ENCODE measurements at regions not wholly inside any gene's neighbourhood (a gene's known extent, or its start where the extent isn't known, plus 50 kb on each side); places are given as distances from the start of the nearest gene placed in this dataset.
A peak's percentile ranks its signal among the peaks of the same experiment; 100 is the strongest.
"Not testable (repeated sequence)": the region's sequence is repeated elsewhere in the genome, so short reads cannot be mapped to it uniquely, and the experiment has no call there.

DNA sequence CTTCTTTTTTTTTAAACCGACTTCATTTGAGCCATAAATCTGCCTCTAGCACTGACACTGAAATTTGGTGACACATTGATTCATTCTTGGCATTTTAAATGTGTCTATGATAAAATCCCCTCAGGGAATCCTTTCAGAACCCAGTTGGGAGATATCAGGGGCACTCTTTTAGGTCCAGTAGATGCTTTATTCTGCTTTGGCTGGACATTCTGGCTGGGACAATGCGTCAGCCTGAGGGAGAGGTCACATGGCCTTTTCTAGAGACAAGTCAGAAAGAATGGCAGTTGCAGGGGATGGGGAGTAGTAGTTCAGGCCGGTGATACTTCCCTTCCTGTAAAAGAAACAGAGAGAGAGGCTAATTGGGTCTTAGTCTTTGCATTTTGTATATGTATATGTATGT lies 63.1 kb downstream of the TRIM43 start:
- H3K4me1 Mint-ChIP-seq (ENCODE audit: low read depth); H3K36me3 Mint-ChIP-seq (ENCODE audit: low read depth); H3K9me3 Mint-ChIP-seq; H3K27me3 Mint-ChIP-seq (ENCODE audit: low read depth); H3K4me3 Mint-ChIP-seq; DNase-seq (ENCODE audit: low spot score); H3K27ac Mint-ChIP-seq: not testable (repeated sequence)

DNA sequence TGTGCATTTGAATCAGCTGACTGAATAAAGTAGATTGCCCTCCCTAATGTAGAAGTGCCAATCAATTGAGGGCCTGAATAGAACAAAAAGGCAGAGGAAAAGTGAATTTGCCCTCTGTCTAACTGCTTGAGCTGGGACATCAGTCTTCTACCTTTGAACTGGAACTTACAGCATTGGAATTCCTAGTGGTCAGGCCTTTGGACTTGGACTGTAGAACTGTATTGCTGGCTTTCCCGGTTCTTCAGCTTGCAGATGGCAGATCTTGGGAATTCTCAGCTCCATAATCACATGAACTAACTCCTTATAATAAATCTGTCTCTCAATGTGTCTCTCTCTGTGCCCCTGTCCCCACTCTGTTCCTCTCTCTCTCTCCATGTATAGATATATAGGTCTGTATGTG lies 64.8 kb downstream of the TRIM43 start:
- not testable (repeated sequence) for H3K4me1 Mint-ChIP-seq (ENCODE audit: low read depth); DNase-seq (ENCODE audit: low spot score); H3K27me3 Mint-ChIP-seq (ENCODE audit: low read depth); H3K4me3 Mint-ChIP-seq; H3K36me3 Mint-ChIP-seq (ENCODE audit: low read depth); H3K9me3 Mint-ChIP-seq; H3K27ac Mint-ChIP-seq

GRCh38 chr2:95657937-95658336 lies 66.1 kb downstream of the TRIM43 start:
- not testable (repeated sequence) for H3K4me3 Mint-ChIP-seq; H3K27me3 Mint-ChIP-seq (ENCODE audit: low read depth); H3K27ac Mint-ChIP-seq; H3K36me3 Mint-ChIP-seq (ENCODE audit: low read depth); DNase-seq (ENCODE audit: low spot score); H3K9me3 Mint-ChIP-seq; H3K4me1 Mint-ChIP-seq (ENCODE audit: low read depth)

DNA sequence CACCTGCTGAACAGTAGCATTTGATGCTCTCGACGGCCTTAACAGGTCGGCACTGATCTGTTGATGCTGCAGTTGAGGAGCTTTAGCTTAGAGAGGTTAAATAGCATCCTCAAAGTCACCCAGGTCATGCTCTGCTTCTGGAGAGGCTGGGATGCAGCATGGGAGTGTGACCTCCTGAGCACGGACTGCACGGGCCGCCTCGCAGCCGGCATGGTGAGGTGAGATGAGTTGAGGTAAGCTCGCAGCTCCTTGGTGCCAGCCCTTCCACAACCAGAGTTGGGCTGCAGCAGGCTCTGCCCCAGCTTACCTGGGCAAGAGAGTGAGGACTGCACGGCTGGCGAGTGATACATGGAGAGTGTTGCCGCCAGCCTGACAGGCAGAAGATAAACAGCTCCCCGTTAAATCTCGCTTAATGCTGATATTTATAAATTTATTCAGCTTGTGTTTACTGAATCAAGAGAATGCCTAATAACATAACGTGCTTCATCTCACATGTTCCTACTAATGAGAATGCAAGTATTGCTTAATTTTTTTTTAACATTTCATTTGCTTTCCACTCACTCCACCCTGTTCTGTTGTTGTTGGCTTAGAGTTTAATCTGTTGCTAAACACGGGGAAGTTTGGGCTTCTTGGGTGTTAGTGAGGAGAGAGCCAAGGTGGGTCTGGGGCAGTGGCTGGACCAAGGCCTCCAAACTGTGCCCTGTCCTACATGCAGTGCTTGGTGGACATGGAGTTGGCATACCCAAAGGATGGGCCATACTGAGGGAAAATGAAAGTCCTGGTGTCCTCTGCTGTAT lies 69.2 kb downstream of the TRIM43 start:
- not testable (repeated sequence) for H3K9me3 Mint-ChIP-seq; DNase-seq (ENCODE audit: low spot score); H3K27ac Mint-ChIP-seq; H3K36me3 Mint-ChIP-seq (ENCODE audit: low read depth); H3K4me1 Mint-ChIP-seq (ENCODE audit: low read depth); H3K4me3 Mint-ChIP-seq
- peaks cover 18% of the 10 kb centered on the region for H3K27me3 Mint-ChIP-seq (ENCODE audit: low read depth)

- H3K4me3 Mint-ChIP-seq; H3K4me1 Mint-ChIP-seq (ENCODE audit: low read depth); H3K27ac Mint-ChIP-seq; H3K36me3 Mint-ChIP-seq (ENCODE audit: low read depth); DNase-seq (ENCODE audit: low spot score); H3K9me3 Mint-ChIP-seq: not testable (repeated sequence)
- H3K27me3 Mint-ChIP-seq (ENCODE audit: low read depth) = peaks cover 21% of the 10 kb centered on the region
These were observed 72.0 kb downstream of the TRIM43 start for GRCh38 chr2:95663471-95664441.

DNA sequence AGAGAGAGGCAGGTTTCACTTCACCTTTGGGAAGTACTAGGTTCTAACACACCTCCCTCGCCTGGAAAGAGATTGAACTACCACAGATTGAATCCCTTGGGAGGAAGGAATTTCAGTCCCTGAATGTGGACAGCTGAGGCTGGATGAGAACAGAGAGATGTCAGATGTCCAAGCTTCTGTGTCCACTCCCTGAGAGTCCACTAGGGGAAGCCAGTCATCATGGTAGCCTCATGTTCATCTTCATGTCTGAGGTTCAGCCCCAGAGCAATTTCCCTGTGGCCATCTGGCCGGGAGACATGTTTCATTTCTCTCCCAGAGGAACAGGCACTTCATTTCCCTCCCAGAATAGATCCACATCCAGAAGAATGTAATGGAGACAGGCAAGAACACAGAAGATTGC lies 74.8 kb downstream of the TRIM43 start:
- peaks cover 19% of the 10 kb centered on the region for H3K27me3 Mint-ChIP-seq (ENCODE audit: low read depth)
- not testable (repeated sequence) for DNase-seq (ENCODE audit: low spot score); H3K4me1 Mint-ChIP-seq (ENCODE audit: low read depth); H3K36me3 Mint-ChIP-seq (ENCODE audit: low read depth); H3K9me3 Mint-ChIP-seq; H3K4me3 Mint-ChIP-seq; H3K27ac Mint-ChIP-seq

DNA sequence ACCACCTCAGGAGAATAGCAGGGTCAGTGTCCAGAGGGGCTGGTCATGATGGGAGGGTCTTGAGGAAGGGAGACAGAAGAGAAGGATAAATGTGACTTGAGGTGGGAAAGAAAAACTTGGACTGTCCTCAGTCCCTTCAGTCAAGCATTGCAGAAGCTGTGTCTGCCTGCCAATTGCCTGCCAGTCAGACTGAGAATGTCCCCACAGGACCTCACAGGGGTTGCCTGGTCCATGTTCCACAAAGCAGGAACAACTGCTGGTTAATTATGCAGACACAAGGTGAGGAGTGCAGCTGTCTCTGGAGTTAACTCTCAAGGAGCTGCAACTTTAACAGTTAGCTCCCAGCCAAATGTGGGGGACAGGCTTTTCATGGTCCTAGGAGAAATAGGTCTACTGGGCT lies 75.7 kb downstream of the TRIM43 start:
- no peak overlapping the region for H3K4me3 Mint-ChIP-seq
- no peaks in the 10 kb centered on the region for H3K9me3 Mint-ChIP-seq
- no peaks in the 10 kb centered on the region for H3K36me3 Mint-ChIP-seq (ENCODE audit: low read depth)
- DNase-seq (ENCODE audit: low spot score) = no peak
- H3K27ac Mint-ChIP-seq = no peak overlapping the region
- peaks cover 17% of the 10 kb centered on the region for H3K27me3 Mint-ChIP-seq (ENCODE audit: low read depth)
- H3K4me1 Mint-ChIP-seq (ENCODE audit: low read depth) = peaks cover 10% of the 10 kb centered on the region

- H3K36me3 Mint-ChIP-seq (ENCODE audit: low read depth); H3K4me3 Mint-ChIP-seq: not testable (repeated sequence)
These were observed 77.1 kb downstream of the TRIM43 start for GRCh38 chr2:95668934-95669333.

DNA sequence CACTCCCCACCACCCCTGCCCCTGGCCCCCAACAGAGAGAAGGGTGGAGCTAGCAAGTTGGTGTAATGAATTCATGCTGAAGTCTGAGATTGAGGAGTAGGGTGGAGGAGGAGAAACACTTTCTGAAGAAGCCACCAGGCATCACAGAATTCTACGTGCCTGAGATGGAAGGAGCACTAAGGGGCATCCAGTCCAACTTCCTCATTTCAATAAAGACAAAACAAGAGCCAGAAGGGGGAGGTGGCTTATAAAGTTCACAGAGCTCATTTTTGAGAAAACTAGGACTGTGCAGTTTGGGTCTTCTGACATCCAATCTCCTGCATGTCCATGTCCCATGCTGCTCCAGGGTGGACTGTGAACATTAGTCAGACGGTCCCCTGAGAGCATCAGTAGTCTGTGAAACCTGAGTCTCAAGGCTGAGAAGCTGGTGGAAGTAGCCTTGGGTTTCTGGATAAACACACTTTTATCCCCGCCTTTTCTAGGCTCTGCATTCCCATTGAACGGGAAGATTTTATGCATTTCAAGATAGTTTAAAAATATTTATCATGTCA lies 77.7 kb downstream of the TRIM43 start:
- no peak for DNase-seq (ENCODE audit: low spot score)
- Mint-ChIP-seq H3K9me3 (no peaks in the 10 kb centered on the region), H3K27me3 (ENCODE audit: low read depth) (peaks cover 17% of the 10 kb centered on the region), H3K4me3 (no peak overlapping the region), H3K4me1 (ENCODE audit: low read depth) (peaks cover 10% of the 10 kb centered on the region), H3K36me3 (ENCODE audit: low read depth) (no peaks in the 10 kb centered on the region), H3K27ac (peak overlapping the region; percentile 3)

More at GRCh38 chr2:95668934-95669333, 77.1 kb downstream of the TRIM43 start:
- not testable (repeated sequence) for H3K9me3 Mint-ChIP-seq; DNase-seq (ENCODE audit: low spot score); H3K4me1 Mint-ChIP-seq (ENCODE audit: low read depth)
- H3K27ac Mint-ChIP-seq = peak overlapping the region; percentile 3
- H3K27me3 Mint-ChIP-seq (ENCODE audit: low read depth) = peaks cover 19% of the 10 kb centered on the region

DNA sequence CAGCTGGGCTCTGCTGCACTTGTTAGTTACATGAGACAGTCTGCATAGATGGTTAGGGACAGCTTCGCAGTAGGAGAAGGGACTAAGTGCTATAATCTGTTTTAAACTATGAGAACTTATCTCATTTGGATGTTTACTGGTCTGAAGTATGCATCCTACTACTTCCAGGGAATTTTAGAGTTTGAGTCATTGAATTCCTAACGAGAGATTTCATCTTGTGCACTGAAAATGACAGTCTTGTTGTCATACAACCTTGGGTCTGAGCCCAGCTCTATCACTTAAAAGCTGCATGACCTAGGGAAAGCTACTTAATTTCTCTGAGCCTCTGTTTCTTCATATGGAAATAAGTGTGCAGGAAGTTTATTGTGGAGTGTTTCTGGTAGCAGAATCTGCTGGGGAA lies 78.4 kb downstream of the TRIM43 start:
- no peak for DNase-seq (ENCODE audit: low spot score)

DNA sequence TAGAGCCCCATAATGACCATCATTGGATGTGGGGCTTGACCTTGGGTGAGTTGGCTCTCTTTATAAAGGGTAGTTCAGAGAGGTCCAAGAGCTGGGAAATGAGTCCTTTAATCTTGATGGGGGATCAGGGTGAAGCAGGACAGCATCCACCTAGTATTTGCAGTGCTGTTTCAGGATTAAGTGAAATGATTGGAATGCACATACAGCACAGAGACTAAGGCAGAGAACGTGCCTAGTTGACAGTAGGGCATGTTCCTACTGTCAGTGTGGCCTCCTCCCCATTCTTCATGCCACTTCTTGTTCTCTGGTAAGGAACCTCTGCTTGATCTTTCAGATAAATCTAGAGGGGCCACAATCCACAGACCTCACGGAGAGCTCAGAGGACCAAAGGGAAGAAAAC lies 78.9 kb downstream of the TRIM43 start:
- no peak for DNase-seq (ENCODE audit: low spot score)
- Mint-ChIP-seq H3K4me1 (ENCODE audit: low read depth) (peaks cover 10% of the 10 kb centered on the region), H3K9me3 (no peaks in the 10 kb centered on the region)

More for the DNA sequence above, 78.4 kb downstream of the TRIM43 start:
- H3K36me3 Mint-ChIP-seq (ENCODE audit: low read depth) = no peaks in the 10 kb centered on the region
- peaks cover 15% of the 10 kb centered on the region for H3K27me3 Mint-ChIP-seq (ENCODE audit: low read depth)
- H3K4me3 Mint-ChIP-seq = no peak overlapping the region
- H3K27ac Mint-ChIP-seq = no peak overlapping the region
- H3K9me3 Mint-ChIP-seq = no peaks in the 10 kb centered on the region
- H3K4me1 Mint-ChIP-seq (ENCODE audit: low read depth) = peaks cover 10% of the 10 kb centered on the region

GRCh38 chr2:95671171-95671570 lies 79.4 kb downstream of the TRIM43 start:
- H3K4me3 Mint-ChIP-seq; H3K36me3 Mint-ChIP-seq (ENCODE audit: low read depth); H3K9me3 Mint-ChIP-seq; DNase-seq (ENCODE audit: low spot score); H3K4me1 Mint-ChIP-seq (ENCODE audit: low read depth); H3K27ac Mint-ChIP-seq: not testable (repeated sequence)
- H3K27me3 Mint-ChIP-seq (ENCODE audit: low read depth) = peaks cover 19% of the 10 kb centered on the region

More for the DNA sequence above, 78.9 kb downstream of the TRIM43 start:
- H3K36me3 Mint-ChIP-seq (ENCODE audit: low read depth) = no peaks in the 10 kb centered on the region
- no peak overlapping the region for H3K4me3 Mint-ChIP-seq
- H3K27ac Mint-ChIP-seq = no peak overlapping the region
- peaks cover 20% of the 10 kb centered on the region for H3K27me3 Mint-ChIP-seq (ENCODE audit: low read depth)

- not testable (repeated sequence) for H3K4me1 Mint-ChIP-seq (ENCODE audit: low read depth); H3K27ac Mint-ChIP-seq
These were observed 80.2 kb downstream of the TRIM43 start for GRCh38 chr2:95671992-95672391.

DNA sequence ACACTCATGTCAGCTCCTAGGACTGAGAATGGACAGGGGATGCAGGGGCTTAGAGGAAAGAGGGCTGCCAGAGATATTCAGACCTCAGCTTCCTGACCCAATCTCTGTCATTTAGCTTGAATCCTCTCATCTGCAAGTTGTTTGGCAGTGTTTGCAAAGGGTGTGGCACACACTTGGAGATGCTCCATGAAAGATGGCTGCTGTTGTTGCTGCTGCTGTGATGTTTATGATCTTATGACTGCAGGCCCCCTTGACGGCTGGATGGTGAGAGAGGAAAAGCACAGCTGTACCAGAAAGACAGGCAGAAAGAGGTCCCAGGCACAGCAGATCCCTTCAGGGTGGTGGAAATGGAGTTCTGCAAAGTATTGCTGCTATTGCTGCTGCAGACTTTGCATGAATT lies 80.7 kb downstream of the TRIM43 start:
- H3K36me3 Mint-ChIP-seq (ENCODE audit: low read depth) = not testable (repeated sequence)
- peaks cover 17% of the 10 kb centered on the region for H3K27me3 Mint-ChIP-seq (ENCODE audit: low read depth)

More at GRCh38 chr2:95671992-95672391, 80.2 kb downstream of the TRIM43 start:
- not testable (repeated sequence) for H3K4me3 Mint-ChIP-seq; DNase-seq (ENCODE audit: low spot score); H3K36me3 Mint-ChIP-seq (ENCODE audit: low read depth); H3K9me3 Mint-ChIP-seq
- peaks cover 17% of the 10 kb centered on the region for H3K27me3 Mint-ChIP-seq (ENCODE audit: low read depth)

More for the DNA sequence above, 80.7 kb downstream of the TRIM43 start:
- H3K27ac Mint-ChIP-seq; DNase-seq (ENCODE audit: low spot score); H3K4me1 Mint-ChIP-seq (ENCODE audit: low read depth); H3K9me3 Mint-ChIP-seq; H3K4me3 Mint-ChIP-seq: not testable (repeated sequence)

All from T-helper 2 cell treated with Interferon-gamma antibody and Interleukin-4, amounts not matched to agents 5 μg/mL and 100 μg/mL, for 36 hours (primary cell).